ENCODE measurements at regions not wholly inside any gene's neighbourhood (a gene's known extent, or its start where the extent isn't known, plus 50 kb on each side); places are given as distances from the start of the nearest gene placed in this dataset.

DNA sequence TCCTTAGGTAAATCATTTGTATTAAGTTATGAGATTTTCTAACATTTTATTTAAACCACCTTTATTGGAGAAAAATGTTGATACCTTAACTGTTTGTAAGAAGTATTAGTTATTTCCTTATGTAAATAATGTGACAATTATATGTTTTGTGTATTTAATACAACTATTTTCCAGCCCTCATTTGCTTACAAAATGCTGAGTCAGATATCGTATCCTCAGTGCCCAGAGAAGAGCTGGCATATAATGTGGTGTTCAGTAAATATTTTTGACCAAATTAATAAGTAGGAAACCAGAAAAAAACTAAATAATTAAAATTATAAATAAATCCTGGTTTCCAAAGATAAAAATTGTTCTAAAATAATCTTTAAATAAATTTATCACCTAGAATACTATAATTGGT lies 140.2 kb upstream of the PCDH17 start:
- in situ Hi-C loops (cut with MboI): no loop called here
- H3K36me3 ChIP-seq (ENCODE audit: control insufficient read depth in 2 of 2, insufficient read depth in 2 of 2, low read length in 1 of 2): no peaks in the 10 kb centered on the region
- SMC1A ChIA-PET (ENCODE audit: uncharacterized antibody, unreplicated experiment): no interaction called here
- CTCF ChIA-PET: no interaction called here
- H3K4me1 ChIP-seq (ENCODE audit: control insufficient read depth, insufficient read depth, low read length): no peaks in the 10 kb centered on the region
- DNase-seq (ENCODE audit: low read depth, low spot score) (no peak), ATAC-seq (no peak), FAIRE-seq (no peak)
- H3K9me3 ChIP-seq (replicated peaks; ENCODE audit: control insufficient read depth, insufficient read depth, low read length): no peaks in the 10 kb centered on the region
- no peaks in the 10 kb centered on the region for H3K27me3 ChIP-seq (replicated peaks in 1 of 2; ENCODE audit: control insufficient read depth in 2 of 2, insufficient read depth in 2 of 2, low read length in 1 of 2)
- no peak overlapping the region for H2AFZ ChIP-seq (ENCODE audit: control insufficient read depth, low read depth, low read length)
- POLR2A ChIA-PET: no interaction called here
- 0% methylated on average over 1 of the region's 1 CpG for WGBS (ENCODE audit: insufficient coverage, insufficient replicate concordance, low lambda C conversion rate, missing lambda C conversion rate)
- H3K4me2 ChIP-seq (ENCODE audit: control insufficient read depth, insufficient read depth): no peak overlapping the region
- intact Hi-C loops (cut with micrococcal nuclease; ENCODE audit: unreplicated experiment): no loop called here
- TF ChIP-seq IKZF2 (IDR thresholded peaks at IDR 0.05): no peak
- RAD21 ChIA-PET (ENCODE audit: unreplicated experiment): no interaction called here
- no peaks in the 10 kb centered on the region for H4K20me1 ChIP-seq (ENCODE audit: control insufficient read depth, insufficient read depth)
- H3K27ac ChIP-seq (ENCODE audit: control insufficient read depth, insufficient read depth): no peak overlapping the region
- no peak overlapping the region for H3K4me3 ChIP-seq
- H3K79me2 ChIP-seq (ENCODE audit: control insufficient read depth, insufficient read depth, low read length): no peaks in the 10 kb centered on the region
- no peak overlapping the region for H3K9ac ChIP-seq (ENCODE audit: control insufficient read depth, insufficient read depth, low read length)
- no TSS peak for BruUV-seq (replicated peaks)

DNA sequence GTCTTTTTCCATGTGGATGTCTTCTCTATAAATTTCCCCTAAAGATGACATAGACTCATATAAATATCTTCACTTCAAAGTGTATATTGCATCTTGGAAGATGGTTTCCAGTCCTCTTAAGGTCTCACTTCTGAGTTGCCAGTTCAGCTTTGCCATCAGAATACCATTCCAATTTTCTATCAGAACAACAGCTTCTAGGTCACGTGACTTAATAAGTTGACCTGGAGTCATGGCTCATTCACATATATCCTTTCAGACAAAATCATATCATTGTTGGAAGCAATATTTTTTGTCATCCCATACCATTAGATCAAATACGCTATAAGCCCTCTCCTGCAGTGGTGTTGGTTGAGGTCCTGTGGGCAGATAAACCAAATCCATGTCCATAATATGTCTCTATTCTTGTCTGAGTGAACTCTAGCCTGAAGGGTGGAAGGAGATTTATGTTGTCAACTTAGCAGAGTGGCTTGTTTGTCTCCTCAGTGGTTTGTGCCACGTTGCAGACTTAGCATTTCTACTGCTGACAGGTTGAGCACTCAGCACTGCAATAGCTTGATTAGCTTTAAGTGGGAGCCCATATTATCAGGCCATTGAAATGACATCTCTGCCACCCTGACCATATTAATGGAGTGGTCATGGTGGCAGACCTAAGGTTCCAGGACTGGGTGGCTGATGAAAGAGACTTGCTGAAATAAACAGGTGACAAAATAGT lies 123.6 kb upstream of the PCDH17 start:
- Histone ChIP-seq H3K4me2 (ENCODE audit: control insufficient read depth, insufficient read depth) (no peak overlapping the region), H3K27me3 (replicated peaks in 1 of 2; ENCODE audit: control insufficient read depth in 2 of 2, insufficient read depth in 2 of 2, low read length in 1 of 2) (no peaks in the 10 kb centered on the region), H4K20me1 (ENCODE audit: control insufficient read depth, insufficient read depth) (no peaks in the 10 kb centered on the region), H3K9ac (ENCODE audit: control insufficient read depth, insufficient read depth, low read length) (no peak overlapping the region), H2AFZ (ENCODE audit: control insufficient read depth, low read depth, low read length) (no peak overlapping the region), H3K27ac (ENCODE audit: control insufficient read depth, insufficient read depth) (no peak overlapping the region), H3K4me1 (ENCODE audit: control insufficient read depth, insufficient read depth, low read length) (no peaks in the 10 kb centered on the region), H3K9me3 (replicated peaks; ENCODE audit: control insufficient read depth, insufficient read depth, low read length) (no peaks in the 10 kb centered on the region), H3K36me3 (ENCODE audit: control insufficient read depth in 2 of 2, insufficient read depth in 2 of 2, low read length in 1 of 2) (no peaks in the 10 kb centered on the region), H3K4me3 (no peak overlapping the region), H3K79me2 (ENCODE audit: control insufficient read depth, insufficient read depth, low read length) (no peaks in the 10 kb centered on the region)
- CTCF ChIA-PET: interaction anchor here (1.7 kb wide), 1 partner anchor 117 kb away, joined by 3 read pairs; no protein-coding TSS in a partner anchor
- no TSS peak for BruUV-seq (replicated peaks)
- SMC1A ChIA-PET (ENCODE audit: uncharacterized antibody, unreplicated experiment): interaction anchor here (0.7 to 1.3 kb wide), 2 partner anchors 11 to 532 kb away, joined by 3 read pairs; no protein-coding TSS in a partner anchor
- FAIRE-seq (no peak), ATAC-seq (no peak), DNase-seq (ENCODE audit: low read depth, low spot score) (no peak)
- in situ Hi-C loops (cut with MboI) (no loop called here), intact Hi-C loops (cut with micrococcal nuclease; ENCODE audit: unreplicated experiment) (no loop called here)
- POLR2A ChIA-PET: no interaction called here
- 22% methylated on average over 3 of the region's 3 CpGs for WGBS (ENCODE audit: insufficient coverage, insufficient replicate concordance, low lambda C conversion rate, missing lambda C conversion rate)
- RAD21 ChIA-PET (ENCODE audit: unreplicated experiment): no interaction called here
- TF ChIP-seq HCFC1 (IDR thresholded peaks at IDR 0.05; ENCODE audit: low read length) (no peak), MYB (IDR thresholded peaks at IDR 0.05; ENCODE audit: borderline replicate concordance, low read depth, low read length) (no peak), FOXM1 (IDR thresholded peaks at IDR 0.05; ENCODE audit: low read depth, low read length) (no peak), MTA2 (IDR thresholded peaks at IDR 0.05; ENCODE audit: low read depth) (no peak), CBX5 (IDR thresholded peaks at IDR 0.05; ENCODE audit: low read depth) (no peak), NRF1 (conservative IDR thresholded peaks at IDR 0.05; ENCODE audit: low read depth, low read length) (no peak), BHLHE40 (IDR thresholded peaks at IDR 0.05; ENCODE audit: borderline replicate concordance in 1 of 2, low read depth in 2 of 2, low read length in 1 of 2) (no peak), RFX5 (IDR thresholded peaks at IDR 0.05; ENCODE audit: low read depth, low read length) (no peak), MYC (IDR thresholded peaks at IDR 0.05; ENCODE audit: insufficient read depth, insufficient read length, insufficient replicate concordance, low read length, severe bottlenecking) (no peak), RBBP5 (conservative IDR thresholded peaks at IDR 0.05) (no peak), POLR2AphosphoS2 (IDR thresholded peaks at IDR 0.05; ENCODE audit: low read depth, low read length) (no peak)
- TF ChIP-seq, protein P1, sequence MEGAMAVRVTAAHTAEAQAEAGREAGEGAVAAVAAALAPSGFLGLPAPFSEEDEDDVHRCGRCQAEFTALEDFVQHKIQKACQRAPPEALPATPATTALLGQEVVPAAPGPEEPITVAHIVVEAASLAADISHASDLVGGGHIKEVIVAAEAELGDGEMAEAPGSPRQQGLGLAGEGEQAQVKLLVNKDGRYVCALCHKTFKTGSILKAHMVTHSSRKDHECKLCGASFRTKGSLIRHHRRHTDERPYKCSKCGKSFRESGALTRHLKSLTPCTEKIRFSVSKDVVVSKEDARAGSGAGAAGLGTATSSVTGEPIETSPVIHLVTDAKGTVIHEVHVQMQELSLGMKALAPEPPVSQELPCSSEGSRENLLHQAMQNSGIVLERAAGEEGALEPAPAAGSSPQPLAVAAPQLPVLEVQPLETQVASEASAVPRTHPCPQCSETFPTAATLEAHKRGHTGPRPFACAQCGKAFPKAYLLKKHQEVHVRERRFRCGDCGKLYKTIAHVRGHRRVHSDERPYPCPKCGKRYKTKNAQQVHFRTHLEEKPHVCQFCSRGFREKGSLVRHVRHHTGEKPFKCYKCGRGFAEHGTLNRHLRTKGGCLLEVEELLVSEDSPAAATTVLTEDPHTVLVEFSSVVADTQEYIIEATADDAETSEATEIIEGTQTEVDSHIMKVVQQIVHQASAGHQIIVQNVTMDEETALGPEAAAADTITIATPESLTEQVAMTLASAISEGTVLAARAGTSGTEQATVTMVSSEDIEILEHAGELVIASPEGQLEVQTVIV (IDR thresholded peaks at IDR 0.05; ENCODE audit: borderline replicate concordance, partially characterized antibody): no peak
- TF ChIP-seq, protein P2, sequence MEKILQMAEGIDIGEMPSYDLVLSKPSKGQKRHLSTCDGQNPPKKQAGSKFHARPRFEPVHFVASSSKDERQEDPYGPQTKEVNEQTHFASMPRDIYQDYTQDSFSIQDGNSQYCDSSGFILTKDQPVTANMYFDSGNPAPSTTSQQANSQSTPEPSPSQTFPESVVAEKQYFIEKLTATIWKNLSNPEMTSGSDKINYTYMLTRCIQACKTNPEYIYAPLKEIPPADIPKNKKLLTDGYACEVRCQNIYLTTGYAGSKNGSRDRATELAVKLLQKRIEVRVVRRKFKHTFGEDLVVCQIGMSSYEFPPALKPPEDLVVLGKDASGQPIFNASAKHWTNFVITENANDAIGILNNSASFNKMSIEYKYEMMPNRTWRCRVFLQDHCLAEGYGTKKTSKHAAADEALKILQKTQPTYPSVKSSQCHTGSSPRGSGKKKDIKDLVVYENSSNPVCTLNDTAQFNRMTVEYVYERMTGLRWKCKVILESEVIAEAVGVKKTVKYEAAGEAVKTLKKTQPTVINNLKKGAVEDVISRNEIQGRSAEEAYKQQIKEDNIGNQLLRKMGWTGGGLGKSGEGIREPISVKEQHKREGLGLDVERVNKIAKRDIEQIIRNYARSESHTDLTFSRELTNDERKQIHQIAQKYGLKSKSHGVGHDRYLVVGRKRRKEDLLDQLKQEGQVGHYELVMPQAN (conservative IDR thresholded peaks at IDR 0.05): no peak

Measured in GM12878 (cell line).